Mesenchymal stem cell (in vitro differentiated cells and primary cell): ENCODE measurements at regions not wholly inside any gene's neighbourhood (a gene's known extent, or its start where the extent isn't known, plus 50 kb on each side); places are given as distances from the start of the nearest gene placed in this dataset.

Experiments
- DNase-seq: peaks from one replicate; pipeline ENCODE4 v3.0.0-alpha.2; 2013
- H2AFZ ChIP-seq: one replicate; pipeline ENCODE4 v1.6.1; 2013; ENCODE audit warnings: low read depth, mild to moderate bottlenecking, control low read depth, inconsistent platforms, low read length, moderate library complexity
- H2AK5ac ChIP-seq: 2 replicates; pipeline ENCODE4 v1.6.1; 2013; ENCODE audit warnings: low read length, moderate library complexity, mild to moderate bottlenecking, inconsistent platforms; ENCODE audit not compliant: severe bottlenecking
- H2BK120ac ChIP-seq: one replicate; pipeline ENCODE4 v1.6.1; 2013; ENCODE audit warnings: low read depth, mild to moderate bottlenecking, inconsistent platforms, low read length, moderate library complexity
- H2BK12ac ChIP-seq, 2 experiments: one replicate each; pipeline ENCODE4 v1.6.1; 2013; ENCODE audit warnings: inconsistent platforms in 2 of 2, low read length in 2 of 2, mild to moderate bottlenecking in 2 of 2, moderate library complexity in 2 of 2, control low read depth in 1 of 2
- H2BK15ac ChIP-seq: one replicate; pipeline ENCODE4 v1.6.1; 2013; ENCODE audit warnings: mild to moderate bottlenecking, low read depth, inconsistent platforms; ENCODE audit not compliant: poor library complexity, severe bottlenecking
- H2BK5ac ChIP-seq: 2 replicates; pipeline ENCODE4 v1.6.1; 2013; ENCODE audit warnings: low read depth, mild to moderate bottlenecking, low read length, control low read depth, inconsistent platforms; ENCODE audit not compliant: poor library complexity, severe bottlenecking
- H3K14ac ChIP-seq, 2 experiments: one replicate each; pipeline ENCODE4 v1.6.1; 2013; ENCODE audit warnings: inconsistent platforms in 2 of 2, low read length in 2 of 2, control low read depth in 1 of 2, mild to moderate bottlenecking in 1 of 2, moderate library complexity in 1 of 2
- H3K18ac ChIP-seq, 2 experiments: one replicate each; pipeline ENCODE4 v1.6.1; 2013; ENCODE audit warnings: inconsistent platforms in 2 of 2, low read length in 2 of 2, control low read depth in 1 of 2, low read depth in 1 of 2, mild to moderate bottlenecking in 1 of 2
- H3K23ac ChIP-seq, 2 experiments: one replicate each; pipeline ENCODE4 v1.6.1; 2013; ENCODE audit warnings: inconsistent platforms in 2 of 2, low read length in 2 of 2, mild to moderate bottlenecking in 2 of 2, moderate library complexity in 2 of 2, control low read depth in 1 of 2
- H3K27ac ChIP-seq: 2 replicates; pipeline ENCODE4 v1.5.1; 2013; ENCODE audit warnings: mild to moderate bottlenecking, moderate library complexity, low read length, control low read depth, inconsistent platforms; ENCODE audit not compliant: poor library complexity, severe bottlenecking
- H3K27me3 ChIP-seq, 2 experiments: 2 replicates each; pipeline versions ENCODE4 v1.6.1 to v1.7.0; 2013; ENCODE audit warnings: low read length in 2 of 2, mild to moderate bottlenecking in 2 of 2, moderate library complexity in 2 of 2, control low read depth in 1 of 2, inconsistent platforms in 1 of 2; ENCODE audit not compliant: control insufficient read depth in 1 of 2, insufficient read depth in 1 of 2
- H3K36me3 ChIP-seq, 2 experiments: 2 replicates each; pipeline versions ENCODE4 v1.6.1 to v1.7.0; 2013; ENCODE audit warnings: low read length in 2 of 2, control low read depth in 1 of 2, inconsistent platforms in 1 of 2, low read depth in 1 of 2, mild to moderate bottlenecking in 1 of 2; ENCODE audit not compliant: insufficient read depth in 2 of 2, control insufficient read depth in 1 of 2
- H3K4ac ChIP-seq, 2 experiments: one replicate each; pipeline ENCODE4 v1.6.1; 2013; ENCODE audit warnings: inconsistent platforms in 2 of 2, low read length in 2 of 2, mild to moderate bottlenecking in 2 of 2, moderate library complexity in 2 of 2, control low read depth in 1 of 2, low read depth in 1 of 2
- H3K4me1 ChIP-seq: 2 replicates; pipeline ENCODE4 v1.6.1; 2013; ENCODE audit warnings: low read depth, low read length, control low read depth; ENCODE audit not compliant: control insufficient read depth, insufficient read depth
- H3K4me2 ChIP-seq: 2 replicates; pipeline ENCODE4 v1.6.1; 2013; ENCODE audit warnings: low read length, mild to moderate bottlenecking, inconsistent platforms; ENCODE audit not compliant: poor library complexity, severe bottlenecking
- H3K4me3 ChIP-seq, 2 experiments: 2 replicates each; pipeline versions ENCODE4 v1.5.1 to v1.7.0; 2013; ENCODE audit warnings: low read length in 2 of 2, mild to moderate bottlenecking in 2 of 2, control low read depth in 1 of 2, low read depth in 1 of 2; ENCODE audit not compliant: insufficient read depth in 1 of 2
- H3K79me1 ChIP-seq: replicated peaks from 2 replicates; pipeline ENCODE4 v1.6.1; 2013; ENCODE audit warnings: mild to moderate bottlenecking, control low read depth, low read length, inconsistent platforms; ENCODE audit not compliant: poor library complexity, severe bottlenecking
- H3K9ac ChIP-seq: 2 replicates; pipeline ENCODE4 v1.7.0; 2013; ENCODE audit warnings: mild to moderate bottlenecking, low read length, moderate library complexity
- H3K9me3 ChIP-seq: 2 replicates; pipeline ENCODE4 v1.7.0; 2013; ENCODE audit warnings: mild to moderate bottlenecking, low read length; ENCODE audit not compliant: control insufficient read depth
- H4K8ac ChIP-seq: one replicate; pipeline ENCODE4 v1.6.1; 2013; ENCODE audit warnings: inconsistent platforms, mild to moderate bottlenecking, low read length, moderate library complexity
- H4K91ac ChIP-seq: one replicate; pipeline ENCODE4 v1.6.1; 2013; ENCODE audit warnings: mild to moderate bottlenecking, low read length, inconsistent platforms
- WGBS: methylation state at CpG from one replicate; pipeline ENCODE4 v1.1.7; 2013; ENCODE audit warnings: mixed read lengths; 5-methylcytosine and 5-hydroxymethylcytosine counted together

DNA sequence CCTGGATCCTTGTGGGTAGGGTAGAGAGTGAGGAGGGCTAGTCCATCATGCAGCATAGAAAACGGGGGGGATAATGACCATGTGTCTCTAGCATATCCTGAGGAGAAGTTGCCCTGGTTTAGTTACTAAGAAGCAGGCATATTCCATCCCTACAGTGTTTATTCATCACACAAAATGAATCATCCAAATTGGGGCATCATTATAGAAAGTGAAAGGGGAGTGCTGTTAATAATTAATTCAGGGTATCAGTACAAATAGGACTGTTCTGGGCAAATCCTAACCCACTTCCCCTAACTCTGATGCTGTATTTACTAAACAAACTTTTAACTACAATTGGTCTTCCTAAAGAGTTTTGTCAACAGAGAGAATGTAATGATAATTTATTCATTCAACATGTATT lies 281.1 kb upstream of the ARX start:
- no CpG with 5 or more reads among the region's 1 CpG for WGBS
- H2BK12ac ChIP-seq, result no peak overlapping the region
- H3K9me3 ChIP-seq, result no peaks in the 10 kb centered on the region
- H3K27me3 ChIP-seq, result no peaks in the 10 kb centered on the region
- H3K9ac ChIP-seq, result no peak overlapping the region
- H3K27ac ChIP-seq, result no peak overlapping the region
- no peak overlapping the region for H3K4ac ChIP-seq
- H3K18ac ChIP-seq, result no peak overlapping the region
- no peak for DNase-seq
- H2AFZ ChIP-seq, result no peak overlapping the region
- no peak overlapping the region for H2BK15ac ChIP-seq
- H3K4me3 ChIP-seq, result no peak overlapping the region
- no peak overlapping the region for H2BK5ac ChIP-seq
- no peak overlapping the region for H4K8ac ChIP-seq
- no peak overlapping the region for H3K23ac ChIP-seq
- no peaks in the 10 kb centered on the region for H3K36me3 ChIP-seq
- H3K79me1 ChIP-seq, result no peaks in the 10 kb centered on the region
- no peak overlapping the region for H3K4me2 ChIP-seq
- H3K4me1 ChIP-seq, result no peaks in the 10 kb centered on the region
- H3K14ac ChIP-seq, result no peak overlapping the region
- H2AK5ac ChIP-seq, result no peak overlapping the region
- H2BK120ac ChIP-seq, result no peak overlapping the region
- no peak overlapping the region for H4K91ac ChIP-seq

DNA sequence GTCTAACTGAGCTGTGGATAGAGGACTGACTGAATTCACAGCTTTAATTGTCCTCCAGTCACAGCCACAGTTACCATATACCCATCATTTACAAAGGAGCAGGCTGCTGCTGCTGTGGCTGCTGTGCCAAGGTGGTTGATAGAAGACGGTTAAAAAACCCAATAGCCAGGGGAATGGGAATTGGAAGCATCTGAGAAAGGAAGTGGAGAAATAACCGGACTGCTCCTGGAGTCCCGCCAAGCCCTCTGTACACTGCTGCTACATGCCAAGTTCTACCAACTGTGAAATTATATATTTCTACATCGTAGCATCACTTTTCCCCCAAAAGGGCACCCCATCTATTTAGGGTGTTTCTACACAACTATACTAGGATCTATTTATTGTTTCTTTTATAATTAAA lies 279.7 kb upstream of the ARX start:
- no peak for DNase-seq

DNA sequence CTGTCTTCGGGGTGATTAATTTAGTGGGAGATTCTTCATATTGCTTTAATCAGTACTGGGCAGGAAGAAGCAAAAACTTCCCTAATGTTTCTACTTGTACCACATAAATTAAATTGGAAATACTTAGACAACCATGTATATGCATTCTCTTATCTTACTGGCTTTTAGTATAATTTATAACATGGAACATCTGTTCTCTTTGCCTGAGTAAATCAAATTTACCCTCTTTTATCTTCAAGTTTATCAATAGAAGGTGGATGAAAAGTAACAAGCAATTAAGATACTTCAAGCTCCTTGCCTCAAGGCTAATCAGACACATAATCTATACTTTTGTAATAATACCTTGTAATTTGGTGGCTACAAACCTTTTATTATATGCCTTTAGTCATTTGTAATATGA lies 274.4 kb upstream of the ARX start:
- H2BK15ac ChIP-seq, result no peak overlapping the region
- H3K14ac ChIP-seq, result no peak overlapping the region
- no peak overlapping the region for H3K9ac ChIP-seq
- H3K23ac ChIP-seq, result no peak overlapping the region
- H2BK12ac ChIP-seq, result no peak overlapping the region
- H3K18ac ChIP-seq, result no peak overlapping the region
- H2AFZ ChIP-seq, result no peak overlapping the region
- no peak overlapping the region for H3K27ac ChIP-seq
- H2BK5ac ChIP-seq, result no peak overlapping the region
- H4K91ac ChIP-seq, result no peak overlapping the region
- no peaks in the 10 kb centered on the region for H3K9me3 ChIP-seq
- H3K4me3 ChIP-seq, result no peak overlapping the region
- H3K79me1 ChIP-seq, result no peaks in the 10 kb centered on the region
- H2AK5ac ChIP-seq, result no peak overlapping the region
- H3K4ac ChIP-seq, result no peak overlapping the region
- H3K4me2 ChIP-seq, result no peak overlapping the region
- DNase-seq, result no peak
- H3K27me3 ChIP-seq, result no peaks in the 10 kb centered on the region
- no peaks in the 10 kb centered on the region for H3K36me3 ChIP-seq
- H4K8ac ChIP-seq, result no peak overlapping the region
- WGBS, result no CpG with 5 or more reads among the region's 1 CpG
- H3K4me1 ChIP-seq, result no peaks in the 10 kb centered on the region
- H2BK120ac ChIP-seq, result no peak overlapping the region

More for the DNA sequence above, 279.7 kb upstream of the ARX start:
- H2BK5ac ChIP-seq, result no peak overlapping the region
- no peak overlapping the region for H3K23ac ChIP-seq
- H3K27me3 ChIP-seq, result no peaks in the 10 kb centered on the region
- no CpG with 5 or more reads among the region's 4 CpGs for WGBS
- H2AFZ ChIP-seq, result no peak overlapping the region
- H3K27ac ChIP-seq, result no peak overlapping the region
- H3K36me3 ChIP-seq, result no peaks in the 10 kb centered on the region
- no peak overlapping the region for H3K18ac ChIP-seq
- no peaks in the 10 kb centered on the region for H3K9me3 ChIP-seq
- no peak overlapping the region for H3K9ac ChIP-seq
- no peak overlapping the region for H2AK5ac ChIP-seq
- H3K4me3 ChIP-seq, result no peak overlapping the region
- H3K4me2 ChIP-seq, result no peak overlapping the region
- no peak overlapping the region for H3K14ac ChIP-seq
- H2BK120ac ChIP-seq, result no peak overlapping the region
- H4K91ac ChIP-seq, result no peak overlapping the region
- no peaks in the 10 kb centered on the region for H3K4me1 ChIP-seq
- H2BK12ac ChIP-seq, result no peak overlapping the region
- H3K4ac ChIP-seq, result no peak overlapping the region
- no peaks in the 10 kb centered on the region for H3K79me1 ChIP-seq
- H4K8ac ChIP-seq, result no peak overlapping the region
- no peak overlapping the region for H2BK15ac ChIP-seq

DNA sequence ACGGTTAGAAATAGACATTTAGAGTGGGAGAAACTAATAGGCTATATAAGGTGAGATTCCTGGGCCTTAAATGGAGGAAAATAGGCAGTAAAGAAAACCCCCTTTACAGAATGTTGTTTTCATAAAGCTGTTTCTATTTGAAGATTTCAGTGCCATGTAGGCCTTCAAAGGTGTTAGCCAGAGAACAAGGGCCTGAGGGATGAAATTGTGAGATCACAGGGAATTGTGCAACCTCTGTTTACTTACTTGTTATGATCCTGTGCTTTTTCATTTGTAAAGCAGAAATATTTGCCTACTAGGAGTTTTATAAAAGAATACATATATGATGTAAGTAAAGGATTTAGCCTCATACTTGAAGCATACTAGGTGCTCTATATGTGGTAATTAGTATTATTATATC lies 272.9 kb upstream of the ARX start:
- Histone ChIP-seq H3K27me3 (no peaks in the 10 kb centered on the region), H4K91ac (no peak overlapping the region), H2BK5ac (no peak overlapping the region), H3K9ac (no peak overlapping the region), H3K14ac (no peak overlapping the region), H3K4ac (no peak overlapping the region), H3K4me1 (no peaks in the 10 kb centered on the region), H4K8ac (no peak overlapping the region), H3K18ac (no peak overlapping the region), H2BK120ac (no peak overlapping the region), H3K4me2 (no peak overlapping the region), H2BK12ac (no peak overlapping the region), H2BK15ac (no peak overlapping the region), H3K9me3 (no peaks in the 10 kb centered on the region), H3K23ac (no peak overlapping the region), H3K79me1 (no peaks in the 10 kb centered on the region), H3K27ac (no peak overlapping the region), H2AFZ (no peak overlapping the region), H2AK5ac (no peak overlapping the region), H3K36me3 (no peaks in the 10 kb centered on the region), H3K4me3 (no peak overlapping the region)
- DNase-seq, result no peak
- WGBS, result 50% methylated on average over 1 of the region's 1 CpG
